Tibial artery (tissue), 4 donors: ENCODE measurements at regions not wholly inside any gene's neighbourhood (a gene's known extent, or its start where the extent isn't known, plus 50 kb on each side); places are given as distances from the start of the nearest gene placed in this dataset.

Experiments
- DNase-seq, 2 donors: peaks; one replicate each; pipeline ENCODE4 v3.0.0-alpha.2; 2019
- H3K27ac ChIP-seq, 2 donors: fragments of 200-600 bp; sonication (generic) in 1 of 2; 1 replicate in 1 of 2; 2 replicates in 1 of 2; pipeline ENCODE4 v1.5.1; 2018 to 2019; ENCODE audit warnings: mild to moderate bottlenecking in 1 of 2
- H3K27me3 ChIP-seq, 2 donors: fragments of 200-600 bp; sonication (generic) in 1 of 2; one replicate each; pipeline versions ENCODE4 v1.5.1 to v1.6.0; 2016 to 2019
- H3K36me3 ChIP-seq, 3 donors: fragments of 200-600 bp; sonication (generic) in 2 of 3; one replicate each; pipeline ENCODE4 v1.5.1; 2016 to 2019; ENCODE audit warnings: mild to moderate bottlenecking in 2 of 3
- H3K4me1 ChIP-seq, 4 donors: fragments of 200-600 bp; sonication (generic) in 2 of 4; 1 replicate in 3 of 4; 2 replicates in 1 of 4; pipeline ENCODE4 v1.5.1; 2016 to 2019
- H3K4me3 ChIP-seq, 2 donors: fragments of 200-600 bp; sonication (generic) in 1 of 2; 1 replicate in 1 of 2; 2 replicates in 1 of 2; pipeline ENCODE4 v1.5.1; 2018 to 2019; ENCODE audit warnings: mild to moderate bottlenecking in 2 of 2
- H3K9me3 ChIP-seq, 3 donors: fragments of 200-600 bp; sonication (generic) in 1 of 3; one replicate each; pipeline ENCODE4 v1.5.1; 2016 to 2019
- intact Hi-C: fragments of 100-400 bp; cut with DNase I; formaldehyde crosslinking; loops from one replicate; pipeline ENCODE4 v1.15.0; 2023; ENCODE audit warnings: low total_unique reads
- TF ChIP-seq, protein P1 (sequence below), 2 experiments: fragments of 200-600 bp in 1 of 2; fragments of 450-650 bp in 1 of 2; IDR thresholded peaks; one replicate each; pipeline ENCODE4 v1.5.1; 2017 to 2019; ENCODE audit warnings: antibody characterized with exemption in 2 of 2, mild to moderate bottlenecking in 1 of 2, moderate library complexity in 1 of 2

DNA sequence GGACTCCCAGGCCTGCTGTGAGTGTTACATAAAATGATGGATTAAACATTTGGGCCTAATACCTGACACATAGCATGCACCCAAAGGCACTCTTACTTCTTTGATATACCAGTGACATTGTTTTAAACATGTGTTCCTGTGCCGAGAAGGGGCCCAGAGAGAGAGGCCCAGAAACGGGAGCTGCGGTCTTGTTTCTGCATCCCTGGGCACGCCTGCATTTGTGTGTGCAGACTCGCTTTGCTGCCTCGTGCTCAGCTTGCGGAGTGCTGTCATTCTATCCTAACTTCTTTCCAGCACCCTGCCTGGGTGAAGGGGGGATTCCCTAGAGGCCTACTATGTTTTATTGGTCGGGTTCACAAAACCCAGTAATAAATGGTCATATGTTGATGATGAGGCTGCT, 666.2 kb upstream of the HS6ST1 start:
- Histone ChIP-seq H3K27ac (no peak overlapping the region), H3K4me3 (no peak overlapping the region), H3K9me3 (no peaks in the 10 kb centered on the region), H3K4me1 (no peaks in the 10 kb centered on the region), H3K36me3 (no peaks in the 10 kb centered on the region), H3K27me3 (no peaks in the 10 kb centered on the region)
- intact Hi-C loops = no loop called here
- DNase-seq = no peak
- TF ChIP-seq, protein P1, sequence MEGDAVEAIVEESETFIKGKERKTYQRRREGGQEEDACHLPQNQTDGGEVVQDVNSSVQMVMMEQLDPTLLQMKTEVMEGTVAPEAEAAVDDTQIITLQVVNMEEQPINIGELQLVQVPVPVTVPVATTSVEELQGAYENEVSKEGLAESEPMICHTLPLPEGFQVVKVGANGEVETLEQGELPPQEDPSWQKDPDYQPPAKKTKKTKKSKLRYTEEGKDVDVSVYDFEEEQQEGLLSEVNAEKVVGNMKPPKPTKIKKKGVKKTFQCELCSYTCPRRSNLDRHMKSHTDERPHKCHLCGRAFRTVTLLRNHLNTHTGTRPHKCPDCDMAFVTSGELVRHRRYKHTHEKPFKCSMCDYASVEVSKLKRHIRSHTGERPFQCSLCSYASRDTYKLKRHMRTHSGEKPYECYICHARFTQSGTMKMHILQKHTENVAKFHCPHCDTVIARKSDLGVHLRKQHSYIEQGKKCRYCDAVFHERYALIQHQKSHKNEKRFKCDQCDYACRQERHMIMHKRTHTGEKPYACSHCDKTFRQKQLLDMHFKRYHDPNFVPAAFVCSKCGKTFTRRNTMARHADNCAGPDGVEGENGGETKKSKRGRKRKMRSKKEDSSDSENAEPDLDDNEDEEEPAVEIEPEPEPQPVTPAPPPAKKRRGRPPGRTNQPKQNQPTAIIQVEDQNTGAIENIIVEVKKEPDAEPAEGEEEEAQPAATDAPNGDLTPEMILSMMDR (IDR thresholded peaks at IDR 0.05) = no peak

DNA sequence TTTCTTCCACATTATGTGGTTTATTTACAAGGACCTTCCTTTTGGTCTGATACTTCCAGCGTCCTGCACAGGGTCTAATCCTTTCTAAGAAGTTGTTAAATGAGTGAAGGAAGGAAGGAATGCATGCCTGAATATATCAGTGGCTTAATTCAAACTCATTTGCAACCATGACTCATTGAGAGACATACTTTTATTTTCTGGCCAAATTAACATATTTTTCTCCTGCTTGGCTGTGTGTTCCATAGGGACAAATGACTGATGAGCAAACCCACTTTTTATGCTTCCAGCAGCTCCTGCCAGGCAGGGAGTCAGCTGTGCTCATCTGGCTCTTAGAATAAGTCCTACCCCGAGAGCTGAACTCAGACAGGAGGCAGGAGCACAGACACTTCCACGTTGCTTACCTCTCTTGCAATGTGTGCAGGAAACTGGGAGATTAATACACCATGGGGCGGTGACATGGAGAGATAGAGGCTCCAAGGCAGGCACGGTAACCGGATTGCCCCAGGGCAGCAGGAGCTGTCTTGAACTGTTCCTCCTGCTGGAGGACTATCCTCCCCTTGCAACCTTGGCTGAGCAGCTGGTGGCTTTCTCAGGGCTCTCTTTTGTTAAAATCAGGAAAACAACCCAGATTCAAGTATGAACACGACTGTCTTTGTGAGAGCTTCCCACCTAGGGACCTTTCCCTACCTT, 667.5 kb upstream of the HS6ST1 start:
- Histone ChIP-seq H3K4me1 (no peaks in the 10 kb centered on the region), H3K36me3 (no peaks in the 10 kb centered on the region), H3K4me3 (no peak overlapping the region), H3K27me3 (no peaks in the 10 kb centered on the region), H3K9me3 (no peaks in the 10 kb centered on the region), H3K27ac (no peak overlapping the region)
- intact Hi-C loops = no loop called here
- DNase-seq = no peak
- TF ChIP-seq, protein P1 (IDR thresholded peaks at IDR 0.05) = no peak

- Histone ChIP-seq H3K4me3 (no peak overlapping the region), H3K27ac (no peak overlapping the region), H3K9me3 (no peaks in the 10 kb centered on the region), H3K36me3 (no peaks in the 10 kb centered on the region), H3K4me1 (no peaks in the 10 kb centered on the region), H3K27me3 (no peaks in the 10 kb centered on the region)
- TF ChIP-seq, protein P1 (IDR thresholded peaks at IDR 0.05) = no peak
- intact Hi-C loops = no loop called here
- DNase-seq = no peak
Measured at GRCh38 chr2:128986867-128987268, 668.2 kb upstream of the HS6ST1 start.

- TF ChIP-seq, protein P1 (IDR thresholded peaks at IDR 0.05) = no peak
- intact Hi-C loops = no loop called here
- H3K9me3 ChIP-seq = no peaks in the 10 kb centered on the region
- H3K27ac ChIP-seq = no peak overlapping the region
- no peak overlapping the region for H3K4me3 ChIP-seq
- H3K36me3 ChIP-seq = no peaks in the 10 kb centered on the region
- no peak for DNase-seq
- no peaks in the 10 kb centered on the region for H3K4me1 ChIP-seq
- no peaks in the 10 kb centered on the region for H3K27me3 ChIP-seq
Measured at GRCh38 chr2:128988326-128988725, 669.7 kb upstream of the HS6ST1 start.

DNA sequence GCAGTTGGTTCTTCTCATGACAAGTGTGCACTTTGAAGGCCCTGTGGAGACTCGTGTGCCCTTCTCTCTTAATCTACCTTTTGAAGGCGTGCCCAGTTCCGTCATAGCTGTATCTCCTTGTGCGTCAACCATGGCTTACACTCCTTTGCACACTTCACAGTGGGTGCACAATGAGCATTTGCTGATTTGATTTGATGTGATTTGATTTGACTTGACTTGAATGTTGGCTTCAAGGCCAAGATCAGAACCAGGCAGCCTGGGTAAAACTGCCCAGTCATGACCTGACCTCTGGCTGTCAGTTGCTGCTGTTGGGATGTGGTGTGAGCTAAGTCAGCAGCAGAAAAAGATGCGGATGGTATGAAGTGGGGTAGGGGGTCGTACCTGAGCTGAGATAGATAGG, 670.3 kb upstream of the HS6ST1 start:
- TF ChIP-seq, protein P1 (IDR thresholded peaks at IDR 0.05) = no peak
- Histone ChIP-seq H3K36me3 (no peaks in the 10 kb centered on the region), H3K9me3 (no peaks in the 10 kb centered on the region), H3K4me1 (no peaks in the 10 kb centered on the region), H3K4me3 (no peak overlapping the region), H3K27ac (no peak overlapping the region), H3K27me3 (no peaks in the 10 kb centered on the region)
- no peak for DNase-seq
- intact Hi-C loops = no loop called here

- no peak overlapping the region for H3K27ac ChIP-seq
- H3K9me3 ChIP-seq = no peaks in the 10 kb centered on the region
- no peaks in the 10 kb centered on the region for H3K36me3 ChIP-seq
- intact Hi-C loops = no loop called here
- no peak overlapping the region for H3K4me3 ChIP-seq
- TF ChIP-seq, protein P1 (IDR thresholded peaks at IDR 0.05) = no peak
- no peaks in the 10 kb centered on the region for H3K27me3 ChIP-seq
- no peaks in the 10 kb centered on the region for H3K4me1 ChIP-seq
- DNase-seq = no peak
Measured at GRCh38 chr2:128995086-128995485, 676.4 kb upstream of the HS6ST1 start.
